22Rv1 (cell line): ENCODE measurements at regions not wholly inside any gene's neighbourhood (a gene's known extent, or its start where the extent isn't known, plus 50 kb on each side); places are given as distances from the start of the nearest gene placed in this dataset.

ENCODE experiments used
- CTCF ChIP-seq: fragments of 450-650 bp; IDR thresholded peaks from 2 replicates; pipeline ENCODE4 v1.5.1; 2017; ENCODE audit warnings: mild to moderate bottlenecking
- ZFX ChIP-seq: fragments of 450-650 bp; IDR thresholded peaks from 2 replicates; pipeline ENCODE4 v1.6.1; 2017; ENCODE audit warnings: antibody characterized with exemption, borderline replicate concordance

GRCh38 chrX:121546317-121546716, 498.9 kb downstream of the GLUD2 start:
- TF ChIP-seq CTCF: no peak
- no peak for TF ChIP-seq ZFX
